Kidney (tissue), 13 donors: ENCODE measurements at regions not wholly inside any gene's neighbourhood (a gene's known extent, or its start where the extent isn't known, plus 50 kb on each side); places are given as distances from the start of the nearest gene placed in this dataset.

Source experiments
- DNase-seq, 5 donors: peaks; one replicate each; pipeline ENCODE4 v3.0.0-alpha.2; 2013 to 2020
- FAIRE-seq: peaks from 2 replicates; lab custom pipeline; 2012; peaks lifted over from hg19 to GRCh38; lab: Jason Lieb, UNC
- H3K27ac ChIP-seq, 2 donors: one replicate each; pipeline ENCODE4 v1.7.0; 2013; ENCODE audit warnings: low read depth in 2 of 2, low read length in 2 of 2, inconsistent platforms in 1 of 2
- H3K27me3 ChIP-seq: one replicate; pipeline ENCODE4 v1.7.1; 2013; ENCODE audit warnings: low read length, inconsistent platforms; ENCODE audit not compliant: control insufficient read depth, insufficient read depth
- H3K36me3 ChIP-seq, 3 donors: one replicate each; pipeline versions ENCODE4 v1.7.0 to v1.7.1; 2013; ENCODE audit warnings: low read length in 3 of 3, control low read depth in 1 of 3, inconsistent platforms in 1 of 3; ENCODE audit not compliant: insufficient read depth in 3 of 3, control insufficient read depth in 2 of 3
- H3K4me1 ChIP-seq, 3 donors: one replicate each; pipeline versions ENCODE4 v1.7.0 to v1.7.1; 2013; ENCODE audit warnings: low read length in 3 of 3, inconsistent platforms in 1 of 3, low read depth in 1 of 3; ENCODE audit not compliant: control insufficient read depth in 2 of 3, insufficient read depth in 2 of 3
- H3K4me3 ChIP-seq, 3 donors: one replicate each; pipeline versions ENCODE4 v1.7.0 to v1.8.1; 2013; ENCODE audit warnings: low read length in 3 of 3, control low read depth in 1 of 3, inconsistent platforms in 1 of 3
- H3K9ac ChIP-seq, 3 donors: one replicate each; pipeline versions ENCODE4 v1.7.0 to v1.7.1; 2013; ENCODE audit warnings: low read length in 3 of 3, control low read depth in 1 of 3, inconsistent platforms in 1 of 3
- H3K9me3 ChIP-seq, 3 donors: one replicate each; pipeline versions ENCODE4 v1.7.0 to v1.7.1; 2013; ENCODE audit warnings: low read length in 3 of 3, control low read depth in 1 of 3, inconsistent platforms in 1 of 3; ENCODE audit not compliant: control insufficient read depth in 2 of 3, insufficient read depth in 1 of 3
- CTCF ChIP-seq: IDR thresholded peaks from 3 replicates; pipeline ENCODE4 v1.5.1; 2012; ENCODE audit warnings: mild to moderate bottlenecking, moderate library complexity, borderline replicate concordance; ENCODE audit not compliant: insufficient read depth; ENCODE audit errors: extremely low read depth
- intact Hi-C: fragments of 100-400 bp; cut with DNase I; formaldehyde crosslinking; loops from one replicate; pipeline ENCODE4 v1.11.1; 2022
- donor health status: control.
- donor health status: control.
- donor health status: control.
- donor health status: control.
- donor health status: control.
- donor health status: DM: yes; HTN: yes; CAD: no.
- donor health status: Normal renal cell carcinoma (clear cell type).

- no peaks in the 10 kb centered on the region for H3K9me3 ChIP-seq
- H3K4me1 ChIP-seq = peaks cover 0 to 5% (median 0%) of the 10 kb centered on the region in 3 donors
- H3K9ac ChIP-seq = no peak overlapping the region
- no peak for TF ChIP-seq CTCF
- no peaks in the 10 kb centered on the region for H3K36me3 ChIP-seq
- FAIRE-seq (no peak), DNase-seq (no peak)
- no peaks in the 10 kb centered on the region for H3K27me3 ChIP-seq
- no peak overlapping the region for H3K27ac ChIP-seq
- intact Hi-C loops = no loop called here
- H3K4me3 ChIP-seq = no peak overlapping the region
These were observed 70.5 kb upstream of the AFF3 start for GRCh38 chr2:100212850-100213249.

DNA sequence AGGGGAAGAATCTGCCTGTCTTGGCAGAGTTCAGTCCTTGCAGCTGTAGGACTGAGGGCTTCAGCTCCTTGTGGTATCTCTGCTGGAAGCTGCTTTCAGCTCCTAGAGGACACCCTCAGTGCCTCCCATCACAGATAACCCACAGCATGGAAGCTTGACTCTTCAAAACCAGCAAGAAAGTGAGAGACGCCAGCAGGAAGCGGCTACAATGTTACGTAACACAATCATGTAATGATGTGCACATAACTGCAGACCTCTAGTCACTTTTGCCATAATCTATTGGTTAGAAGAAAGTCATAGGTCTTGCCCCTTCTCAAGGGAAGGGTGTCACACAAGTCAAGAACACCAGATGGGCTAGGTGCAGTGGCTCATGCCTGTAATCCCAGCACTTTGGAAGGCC lies 69.1 kb upstream of the AFF3 start:
- no peaks in the 10 kb centered on the region for H3K9me3 ChIP-seq
- peaks cover 0 to 5% (median 0%) of the 10 kb centered on the region in 3 donors for H3K4me1 ChIP-seq
- DNase-seq (no peak), FAIRE-seq (no peak)
- H3K36me3 ChIP-seq = no peaks in the 10 kb centered on the region
- H3K27me3 ChIP-seq = no peaks in the 10 kb centered on the region
- no peak overlapping the region for H3K4me3 ChIP-seq
- TF ChIP-seq CTCF = no peak
- H3K27ac ChIP-seq = no peak overlapping the region
- H3K9ac ChIP-seq = no peak overlapping the region
- intact Hi-C loops = no loop called here

GRCh38 chr2:100208141-100208770 lies 65.9 kb upstream of the AFF3 start:
- H3K36me3 ChIP-seq = no peaks in the 10 kb centered on the region
- H3K9ac ChIP-seq = no peak overlapping the region
- no peak overlapping the region for H3K27ac ChIP-seq
- no peak overlapping the region for H3K4me3 ChIP-seq
- intact Hi-C loops = no loop called here
- TF ChIP-seq CTCF = peak; percentile 25
- DNase-seq (peak in 1 of 5 donors; percentile 52), FAIRE-seq (no peak)
- no peaks in the 10 kb centered on the region for H3K9me3 ChIP-seq
- no peaks in the 10 kb centered on the region for H3K4me1 ChIP-seq
- no peaks in the 10 kb centered on the region for H3K27me3 ChIP-seq

GRCh38 chr2:100207411-100207885 lies 65.1 kb upstream of the AFF3 start:
- no peaks in the 10 kb centered on the region for H3K4me1 ChIP-seq
- no peak overlapping the region for H3K4me3 ChIP-seq
- TF ChIP-seq CTCF = no peak
- no peak for FAIRE-seq
- H3K9ac ChIP-seq = no peak overlapping the region
- intact Hi-C loops = no loop called here
- no peaks in the 10 kb centered on the region for H3K36me3 ChIP-seq
- H3K9me3 ChIP-seq = no peaks in the 10 kb centered on the region
- DNase-seq = no peak
- H3K27ac ChIP-seq = no peak overlapping the region
- no peaks in the 10 kb centered on the region for H3K27me3 ChIP-seq
